IgD-negative memory B cell (primary cell): ENCODE measurements at regions not wholly inside any gene's neighbourhood (a gene's known extent, or its start where the extent isn't known, plus 50 kb on each side); places are given as distances from the start of the nearest gene placed in this dataset.
"Not testable (repeated sequence)": the region's sequence is repeated elsewhere in the genome, so short reads cannot be mapped to it uniquely, and the experiment has no call there.

Experiments
- H3K27ac Mint-ChIP-seq, 3 donors: one replicate each; pipeline ENCODE4 v1.8.0; 2020 to 2022; ENCODE audit warnings: mild to moderate bottlenecking in 3 of 3, mixed read lengths in 3 of 3, moderate library complexity in 1 of 3
- H3K27me3 Mint-ChIP-seq: one replicate; pipeline ENCODE4 v1.8.0; 2021; ENCODE audit warnings: mixed read lengths
- H3K36me3 Mint-ChIP-seq: one replicate; pipeline ENCODE4 v1.8.0; 2020; ENCODE audit warnings: mild to moderate bottlenecking, mixed read lengths
- H3K4me1 Mint-ChIP-seq, 3 donors: one replicate each; pipeline ENCODE4 v1.8.0; 2020 to 2022; ENCODE audit warnings: mixed read lengths in 3 of 3, mild to moderate bottlenecking in 1 of 3
- H3K4me3 Mint-ChIP-seq, 4 donors: one replicate each; pipeline ENCODE4 v1.8.0; 2020 to 2022; ENCODE audit warnings: mild to moderate bottlenecking in 4 of 4, mixed read lengths in 4 of 4, moderate library complexity in 3 of 4
- H3K9me3 Mint-ChIP-seq, 3 donors: one replicate each; pipeline ENCODE4 v1.8.0; 2020 to 2021; ENCODE audit warnings: mixed read lengths in 3 of 3, mild to moderate bottlenecking in 1 of 3

DNA sequence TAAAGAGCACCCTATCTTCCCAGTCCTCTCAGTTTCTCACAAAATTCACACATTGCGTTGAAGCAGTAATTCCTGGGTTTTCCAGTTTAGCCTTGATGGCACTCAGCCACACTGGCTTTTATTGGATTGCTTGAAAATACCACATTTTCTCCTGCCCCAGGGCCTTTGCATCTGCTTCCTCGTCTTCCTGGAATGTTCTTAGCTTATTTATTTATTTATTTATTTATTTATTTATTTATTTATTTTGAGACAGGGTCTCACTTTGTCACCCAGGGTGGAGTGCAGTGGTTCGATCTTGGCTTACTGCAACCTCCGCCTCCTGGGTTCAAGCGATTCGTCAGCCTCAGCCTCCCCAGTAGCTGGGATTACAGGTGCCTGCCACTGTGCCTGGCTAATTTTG, 680.0 kb upstream of the SALL1 start:
- not testable (repeated sequence) for H3K4me3 Mint-ChIP-seq, H3K27me3 Mint-ChIP-seq, H3K36me3 Mint-ChIP-seq, H3K27ac Mint-ChIP-seq, H3K4me1 Mint-ChIP-seq
- peaks cover 1 to 11% (median 5%) of the 10 kb centered on the region in 3 donors for H3K9me3 Mint-ChIP-seq

DNA sequence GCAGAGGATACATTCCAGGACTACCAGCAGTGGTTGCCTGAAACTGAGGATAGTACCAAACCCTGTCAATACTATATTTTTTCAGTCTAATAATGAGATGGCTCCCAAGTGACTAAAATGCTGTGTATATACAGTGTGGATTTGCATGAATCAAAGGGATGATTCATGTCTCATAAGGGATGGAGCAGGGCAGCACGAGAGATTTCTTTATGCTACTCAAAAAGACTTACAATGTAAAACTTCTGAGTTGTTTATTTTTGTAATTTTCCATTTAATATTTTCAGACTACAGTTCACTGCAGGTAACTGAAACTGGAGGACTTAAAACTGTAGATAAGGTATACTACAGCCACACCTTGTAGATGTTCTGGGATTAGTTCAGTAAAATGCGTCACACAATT, 674.7 kb upstream of the SALL1 start:
- Mint-ChIP-seq H3K4me1 (no peaks in the 10 kb centered on the region), H3K27me3 (no peaks in the 10 kb centered on the region), H3K9me3 (peaks cover 0 to 3% (median 1%) of the 10 kb centered on the region in 3 donors), H3K4me3 (no peak overlapping the region), H3K27ac (no peak overlapping the region), H3K36me3 (no peaks in the 10 kb centered on the region)

DNA sequence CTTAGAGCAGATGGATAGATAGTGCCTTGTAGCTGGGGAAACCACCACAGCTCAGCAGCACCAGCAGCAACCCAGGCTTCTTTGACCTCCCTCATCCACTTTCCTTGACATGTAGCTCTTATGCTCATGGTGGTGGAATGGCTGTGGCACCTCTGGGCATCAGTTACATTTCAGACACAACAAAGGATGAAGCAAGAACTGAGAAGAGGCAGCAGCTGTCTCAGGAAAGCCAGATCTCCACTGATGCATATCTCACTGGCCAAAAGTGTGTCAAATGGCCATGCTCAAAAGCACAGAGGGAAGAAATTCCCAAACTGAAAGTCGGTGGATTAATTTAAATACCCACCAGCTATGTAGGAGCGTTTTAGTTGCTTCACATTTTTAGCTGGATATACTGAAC, 671.4 kb upstream of the SALL1 start:
- no peaks in the 10 kb centered on the region for H3K27me3 Mint-ChIP-seq

DNA sequence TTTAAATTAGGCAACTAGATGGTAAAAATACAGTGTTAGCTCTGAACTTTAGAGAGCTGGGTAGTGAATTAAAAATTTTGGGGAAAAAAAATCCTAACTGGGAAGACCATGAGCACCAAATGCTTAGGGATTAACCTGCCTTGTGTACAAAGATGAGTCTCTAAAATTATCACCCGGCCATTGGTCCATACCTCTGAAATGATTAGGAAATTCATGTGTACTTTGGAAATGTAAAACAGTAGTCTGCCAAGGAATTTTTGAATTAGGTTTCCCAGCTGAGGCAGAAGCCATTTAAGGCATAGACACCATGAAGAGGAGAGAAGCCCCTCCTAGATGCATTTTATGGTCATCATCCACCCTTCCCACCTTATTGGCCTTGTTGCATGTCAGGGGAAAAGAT, 670.5 kb upstream of the SALL1 start:
- H3K9me3 Mint-ChIP-seq = peaks cover 0 to 12% (median 1%) of the 10 kb centered on the region in 3 donors
- no peaks in the 10 kb centered on the region for H3K27me3 Mint-ChIP-seq
- H3K27ac Mint-ChIP-seq = no peak overlapping the region

More for the DNA sequence above, 671.4 kb upstream of the SALL1 start:
- Mint-ChIP-seq H3K36me3 (no peaks in the 10 kb centered on the region), H3K9me3 (peaks cover 0 to 5% (median 1%) of the 10 kb centered on the region in 3 donors), H3K27ac (no peak overlapping the region), H3K4me3 (no peak overlapping the region), H3K4me1 (no peaks in the 10 kb centered on the region)

DNA sequence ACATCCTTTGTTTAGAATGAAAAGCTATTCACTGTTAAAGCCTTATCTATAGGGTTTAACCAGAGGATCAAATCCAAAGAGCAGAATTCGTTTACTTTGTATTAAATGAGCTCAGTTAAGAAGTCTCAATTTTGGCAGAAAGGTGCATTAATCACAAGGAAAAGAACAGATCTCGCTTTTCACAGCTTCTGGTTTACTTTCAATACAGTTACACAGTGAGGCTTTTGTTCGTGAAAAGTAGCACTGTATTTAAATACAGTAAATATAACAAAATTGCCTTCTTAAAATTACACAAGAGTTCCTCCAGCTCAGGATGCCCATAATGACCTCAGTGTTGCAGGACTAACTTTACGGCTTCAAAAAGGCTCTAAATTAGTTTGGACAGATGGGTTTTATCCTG, 669.1 kb upstream of the SALL1 start:
- Mint-ChIP-seq H3K4me3 (no peak overlapping the region), H3K4me1 (no peaks in the 10 kb centered on the region)

More for the DNA sequence above, 670.5 kb upstream of the SALL1 start:
- Mint-ChIP-seq H3K36me3 (no peaks in the 10 kb centered on the region), H3K4me1 (no peaks in the 10 kb centered on the region), H3K4me3 (no peak overlapping the region)

DNA sequence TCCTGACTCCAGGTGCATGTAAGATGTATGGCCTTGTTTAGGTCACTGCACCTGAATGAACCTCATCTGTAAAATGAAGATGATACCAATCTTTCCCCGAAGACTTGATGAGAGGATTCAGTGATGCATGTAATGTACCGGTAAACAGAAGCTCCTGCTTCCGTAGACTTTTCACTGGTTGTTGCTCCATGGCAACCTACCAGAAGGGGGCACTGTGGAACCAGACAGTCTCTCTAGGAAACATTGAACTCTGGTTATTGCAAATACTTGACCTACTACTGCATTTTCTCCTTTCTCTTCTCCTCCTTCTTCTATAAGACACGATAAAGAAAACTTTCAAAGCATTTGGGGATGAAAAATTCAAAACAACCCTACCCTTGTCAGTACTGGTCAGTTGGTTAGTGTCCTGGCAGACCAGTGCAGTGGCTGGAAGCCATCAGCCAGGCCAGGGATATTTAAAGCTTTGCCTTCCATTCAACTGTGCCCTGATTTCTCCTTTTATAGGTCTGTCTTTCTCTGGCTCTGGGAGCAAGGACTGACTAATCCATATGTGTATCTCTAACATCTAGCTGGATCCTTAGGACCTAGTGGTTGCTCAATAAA, 667.4 kb upstream of the SALL1 start:
- no peaks in the 10 kb centered on the region for H3K36me3 Mint-ChIP-seq
- H3K4me3 Mint-ChIP-seq = no peak overlapping the region
- H3K9me3 Mint-ChIP-seq = peaks cover 2 to 16% (median 3%) of the 10 kb centered on the region in 3 donors
- no peaks in the 10 kb centered on the region for H3K4me1 Mint-ChIP-seq
- no peak overlapping the region for H3K27ac Mint-ChIP-seq
- no peaks in the 10 kb centered on the region for H3K27me3 Mint-ChIP-seq

More for the DNA sequence above, 669.1 kb upstream of the SALL1 start:
- Mint-ChIP-seq H3K27me3 (no peaks in the 10 kb centered on the region), H3K36me3 (no peaks in the 10 kb centered on the region), H3K27ac (no peak overlapping the region), H3K9me3 (peaks cover 0 to 12% (median 0%) of the 10 kb centered on the region in 3 donors)

DNA sequence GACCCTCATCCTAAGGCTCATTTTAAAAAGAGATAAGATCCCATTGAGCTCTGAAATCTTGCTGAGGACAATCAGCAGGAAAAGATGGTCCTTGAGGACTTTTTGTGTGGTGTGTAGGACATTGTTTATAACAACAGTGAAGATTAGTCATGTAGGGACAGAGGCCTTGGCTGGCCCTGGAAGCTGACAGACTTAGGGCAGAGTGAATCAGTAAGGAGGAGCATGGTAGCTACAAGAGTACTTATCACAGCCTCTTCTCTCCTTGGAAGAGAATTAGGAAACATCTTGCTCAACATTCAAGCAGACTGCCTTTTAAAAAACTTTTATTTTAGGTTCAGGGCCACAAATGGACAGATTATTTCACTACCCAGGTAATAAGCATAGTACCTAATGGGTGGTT, 665.9 kb upstream of the SALL1 start:
- Mint-ChIP-seq H3K4me1 (no peaks in the 10 kb centered on the region), H3K27me3 (no peaks in the 10 kb centered on the region), H3K27ac (no peak overlapping the region), H3K36me3 (no peaks in the 10 kb centered on the region), H3K4me3 (no peak overlapping the region), H3K9me3 (peaks cover 5 to 19% (median 6%) of the 10 kb centered on the region in 3 donors)

DNA sequence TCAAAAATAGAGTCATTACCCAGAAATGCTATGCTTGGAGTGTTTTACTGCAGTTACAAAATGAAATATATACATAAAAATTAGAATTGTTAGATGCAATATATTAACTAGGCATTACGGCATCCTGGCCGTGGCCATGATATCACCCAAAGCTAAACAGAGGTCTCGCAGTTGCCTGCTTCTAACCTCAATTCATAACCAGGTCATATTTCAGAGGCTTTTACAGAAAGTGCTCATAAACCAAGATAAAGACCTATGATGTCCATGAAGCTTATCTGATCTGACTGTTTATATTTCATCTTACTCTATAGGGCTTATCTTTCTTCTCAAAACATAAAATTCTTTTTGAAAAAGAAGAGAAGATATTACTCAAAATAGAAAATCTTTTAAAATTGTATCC, 664.5 kb upstream of the SALL1 start:
- H3K27ac Mint-ChIP-seq = no peak overlapping the region
- H3K4me1 Mint-ChIP-seq = no peaks in the 10 kb centered on the region
- no peak overlapping the region for H3K4me3 Mint-ChIP-seq
- no peaks in the 10 kb centered on the region for H3K27me3 Mint-ChIP-seq
- no peaks in the 10 kb centered on the region for H3K36me3 Mint-ChIP-seq
- H3K9me3 Mint-ChIP-seq = peaks cover 5 to 19% (median 6%) of the 10 kb centered on the region in 3 donors

DNA sequence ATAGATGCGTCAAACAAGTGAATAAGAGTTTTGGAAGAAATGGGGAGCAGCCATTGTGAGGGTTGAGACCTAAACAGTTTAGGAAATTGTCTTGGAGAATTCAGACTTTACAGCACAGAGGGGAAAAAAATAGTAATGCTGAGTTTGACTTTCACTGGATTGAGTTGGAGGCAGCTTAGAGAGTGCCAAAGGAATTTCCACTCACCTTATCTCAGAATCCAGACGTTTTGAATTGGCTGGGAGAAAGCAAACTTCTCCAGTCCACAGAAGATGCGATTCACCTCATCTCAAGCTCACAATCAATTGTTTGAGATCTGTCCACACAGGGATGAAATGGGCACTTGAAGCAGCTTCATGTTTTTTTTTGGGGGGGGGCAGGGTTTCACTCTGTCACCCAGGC, 663.5 kb upstream of the SALL1 start:
- H3K9me3 Mint-ChIP-seq = peaks cover 5 to 24% (median 6%) of the 10 kb centered on the region in 3 donors
- H3K36me3 Mint-ChIP-seq = no peaks in the 10 kb centered on the region
- no peaks in the 10 kb centered on the region for H3K27me3 Mint-ChIP-seq
- no peak overlapping the region for H3K4me3 Mint-ChIP-seq
- H3K4me1 Mint-ChIP-seq = no peaks in the 10 kb centered on the region
- no peak overlapping the region for H3K27ac Mint-ChIP-seq

DNA sequence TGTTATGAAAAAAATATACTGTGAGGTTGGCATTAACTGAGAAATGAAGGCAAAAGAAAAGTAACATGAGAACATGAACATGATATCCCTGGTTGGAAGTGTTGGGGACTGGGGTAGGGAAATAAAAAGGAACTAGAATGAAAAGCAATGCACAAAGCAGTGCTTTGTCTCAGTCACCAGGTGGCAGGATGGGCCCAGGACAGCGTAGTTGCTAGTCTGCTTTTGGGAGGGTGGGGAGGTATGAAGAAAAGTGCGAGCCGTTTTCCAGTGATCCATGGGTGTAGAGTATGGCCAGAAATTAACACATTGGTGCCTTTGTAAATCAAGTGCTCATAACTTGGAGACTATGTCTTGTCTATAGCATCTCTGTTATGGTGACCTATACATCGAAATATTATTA, 662.5 kb upstream of the SALL1 start:
- Mint-ChIP-seq H3K27ac (no peak overlapping the region), H3K9me3 (peaks cover 5 to 29% (median 6%) of the 10 kb centered on the region in 3 donors), H3K36me3 (no peaks in the 10 kb centered on the region), H3K4me3 (no peak overlapping the region), H3K27me3 (no peaks in the 10 kb centered on the region), H3K4me1 (no peaks in the 10 kb centered on the region)

DNA sequence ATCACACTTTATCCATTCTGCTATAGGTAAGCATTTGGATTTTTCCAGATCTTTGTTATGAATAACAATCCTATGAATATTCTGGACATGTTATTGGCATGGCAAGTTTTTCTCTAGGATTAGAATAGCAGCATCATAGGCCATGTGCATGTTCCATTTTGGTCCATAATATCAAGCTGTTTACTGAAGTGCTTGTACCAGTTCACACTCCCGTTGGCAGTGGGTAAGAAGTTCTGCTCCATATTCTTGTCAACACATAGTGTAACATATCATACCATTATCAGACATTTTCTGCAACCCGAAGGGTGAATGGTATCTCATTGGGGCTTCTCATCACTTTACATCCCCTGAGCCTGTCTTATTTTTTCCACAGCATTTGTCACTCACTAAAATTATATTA, 661.9 kb upstream of the SALL1 start:
- H3K27ac Mint-ChIP-seq = no peak overlapping the region
- H3K9me3 Mint-ChIP-seq = peaks cover 5 to 29% (median 6%) of the 10 kb centered on the region in 3 donors
- no peak overlapping the region for H3K4me3 Mint-ChIP-seq
- peaks cover 1% of the 10 kb centered on the region for H3K27me3 Mint-ChIP-seq
- H3K4me1 Mint-ChIP-seq = no peaks in the 10 kb centered on the region
- no peaks in the 10 kb centered on the region for H3K36me3 Mint-ChIP-seq

DNA sequence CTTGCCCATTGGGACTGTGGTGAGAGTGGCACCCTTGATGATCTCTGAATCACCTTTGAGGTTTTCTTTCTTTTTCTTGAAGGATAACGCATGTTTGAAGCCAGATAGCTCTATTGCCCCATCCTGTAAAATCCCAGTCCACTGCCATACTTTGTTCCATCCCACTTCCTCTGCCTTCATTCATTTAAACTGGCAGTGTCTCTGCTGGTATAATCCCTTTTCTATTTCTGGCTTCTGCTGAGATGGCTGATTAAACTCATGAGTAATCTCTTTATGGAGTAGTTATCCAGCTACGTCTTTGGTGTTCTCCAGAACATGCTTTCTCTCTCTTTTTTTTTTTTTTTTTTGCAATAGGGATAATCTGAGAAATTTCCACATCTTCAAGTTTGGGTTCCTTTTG, 656.5 kb upstream of the SALL1 start:
- Mint-ChIP-seq H3K27ac (no peak overlapping the region), H3K36me3 (no peaks in the 10 kb centered on the region)

DNA sequence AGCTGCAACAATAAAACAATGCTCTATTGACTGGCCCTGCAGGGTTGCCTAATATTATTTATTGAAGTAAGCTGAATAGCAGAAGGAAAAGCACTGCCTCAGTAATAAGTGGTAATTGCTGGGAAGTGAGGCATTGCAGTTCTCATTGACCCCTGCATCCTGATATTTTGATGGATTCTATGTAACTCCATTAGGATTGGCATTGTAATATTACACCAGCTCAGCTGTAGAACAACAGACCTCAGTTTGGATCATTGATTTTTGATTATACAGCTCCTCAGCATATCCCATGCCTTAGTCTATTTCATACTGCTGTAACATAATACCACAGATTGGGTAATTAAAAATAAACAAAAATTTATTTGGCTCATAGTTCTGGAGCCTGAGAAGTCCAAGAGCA, 650.6 kb upstream of the SALL1 start:
- no peaks in the 10 kb centered on the region for H3K27me3 Mint-ChIP-seq

More for the DNA sequence above, 656.5 kb upstream of the SALL1 start:
- Mint-ChIP-seq H3K9me3 (peaks cover 0 to 20% (median under 1%) of the 10 kb centered on the region in 3 donors), H3K4me1 (no peaks in the 10 kb centered on the region), H3K27me3 (peaks cover 1% of the 10 kb centered on the region), H3K4me3 (no peak overlapping the region)

DNA sequence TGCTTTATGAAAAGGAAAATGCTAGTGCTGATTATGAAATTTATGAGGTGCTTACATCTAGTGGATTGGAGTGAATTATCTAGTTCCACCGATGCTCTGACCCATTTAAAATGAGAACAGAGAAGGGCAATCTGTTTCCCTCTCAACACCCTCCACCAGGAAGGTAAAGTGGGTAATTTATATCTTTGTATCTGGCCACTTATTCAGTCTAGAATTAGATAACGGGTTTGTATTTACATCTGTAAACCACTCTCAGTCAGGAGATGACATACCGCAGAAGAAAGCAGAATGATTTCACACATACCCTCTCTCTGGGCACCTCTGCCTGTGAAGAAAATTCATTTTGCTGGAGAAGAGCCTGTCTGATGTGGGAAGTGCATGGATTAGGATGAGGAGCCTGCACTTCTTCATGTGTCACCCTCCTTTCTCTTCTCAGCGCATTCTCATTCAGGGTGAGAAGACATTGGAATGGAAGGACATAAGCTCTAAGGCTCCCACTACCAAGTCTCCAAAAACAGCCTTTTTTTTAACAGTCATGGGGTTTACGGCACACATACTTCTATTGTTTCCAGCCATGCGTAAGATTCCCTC, 646.7 kb upstream of the SALL1 start:
- H3K27me3 Mint-ChIP-seq = no peaks in the 10 kb centered on the region
- no peaks in the 10 kb centered on the region for H3K36me3 Mint-ChIP-seq
- H3K4me1 Mint-ChIP-seq = no peaks in the 10 kb centered on the region
- H3K4me3 Mint-ChIP-seq = no peak overlapping the region
- peaks cover 0 to 3% (median 0%) of the 10 kb centered on the region in 3 donors for H3K9me3 Mint-ChIP-seq
- H3K27ac Mint-ChIP-seq = no peak overlapping the region

More for the DNA sequence above, 650.6 kb upstream of the SALL1 start:
- Mint-ChIP-seq H3K27ac (no peak overlapping the region), H3K9me3 (peaks cover 0 to 3% (median 0%) of the 10 kb centered on the region in 3 donors), H3K4me3 (no peak overlapping the region), H3K4me1 (no peaks in the 10 kb centered on the region), H3K36me3 (no peaks in the 10 kb centered on the region)

DNA sequence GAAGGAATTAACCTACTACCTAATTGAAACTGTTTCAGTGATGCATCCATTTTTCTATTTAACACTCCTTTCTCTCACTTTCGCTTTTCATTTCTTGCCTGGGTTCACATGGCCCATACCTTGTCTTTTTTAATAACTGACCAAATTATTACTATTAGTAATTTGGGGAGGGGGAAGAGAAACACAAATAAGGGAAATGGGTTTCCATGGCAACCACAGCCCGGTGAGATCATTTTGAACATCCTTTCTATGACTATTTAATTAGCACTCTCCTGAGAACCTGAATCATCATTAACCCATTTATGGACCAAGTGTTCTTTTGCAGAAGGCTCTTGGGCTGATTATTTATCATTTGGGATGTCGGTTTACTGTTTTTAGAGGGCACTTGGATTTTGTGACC, 628.2 kb upstream of the SALL1 start:
- no peaks in the 10 kb centered on the region for H3K36me3 Mint-ChIP-seq
- H3K27ac Mint-ChIP-seq = no peak overlapping the region
- peaks cover 0 to 3% (median 0%) of the 10 kb centered on the region in 3 donors for H3K4me1 Mint-ChIP-seq
- H3K4me3 Mint-ChIP-seq = no peak overlapping the region
- H3K9me3 Mint-ChIP-seq = peaks cover 0 to 19% (median 5%) of the 10 kb centered on the region in 3 donors
- no peaks in the 10 kb centered on the region for H3K27me3 Mint-ChIP-seq
